ENCODE measurements at regions not wholly inside any gene's neighbourhood (a gene's known extent, or its start where the extent isn't known, plus 50 kb on each side); places are given as distances from the start of the nearest gene placed in this dataset.
A peak's percentile ranks its signal among the peaks of the same experiment; 100 is the strongest.

DNA sequence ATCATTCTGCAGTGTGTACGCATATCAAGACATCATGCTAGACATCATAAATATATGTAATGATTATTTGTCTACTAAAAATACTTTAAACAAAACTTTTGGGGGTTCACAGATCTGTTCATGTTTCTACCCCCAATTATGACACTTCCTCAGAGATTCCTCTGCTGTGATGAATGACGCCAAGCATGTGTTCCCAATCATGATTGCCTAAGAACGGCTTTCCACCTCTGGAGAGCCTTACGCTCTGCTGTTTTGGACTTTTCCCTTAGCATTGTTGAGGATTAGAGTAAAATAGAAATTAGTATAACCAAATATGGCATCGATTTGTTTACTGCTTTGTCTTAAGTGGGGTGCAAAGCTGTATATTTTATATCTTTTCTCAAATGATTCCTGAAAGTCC is 236.3 kb upstream of the IGFBP3 start:
- Histone ChIP-seq H3K9me2 (ENCODE audit: insufficient read depth) (no peaks in the 10 kb centered on the region; the same call in 1 of the 2 replicates), H3K36me3 (ENCODE audit: low read depth) (no peaks in the 10 kb centered on the region), H3K9me3 (ENCODE audit: low read depth) (no peaks in the 10 kb centered on the region), H4K20me1 (ENCODE audit: insufficient read depth) (no peaks in the 10 kb centered on the region), H3K4me1 (ENCODE audit: insufficient read depth) (peaks cover 21% of the 10 kb centered on the region), H3K27ac (peak overlapping the region; percentile 44), H3K9ac (no peak overlapping the region; the same call in 1 of the 2 replicates), H2AFZ (0 out of 2 replicates have a peak overlapping the region, but pooled peaks have one; percentile 3), H3K4me3 (no peak overlapping the region), H3K4me2 (ENCODE audit: unreplicated experiment) (peak overlapping the region; percentile 15), H3K27me3 (replicated peaks; ENCODE audit: insufficient read depth) (no peaks in the 10 kb centered on the region), H3F3A (ENCODE audit: insufficient read depth) (peaks cover 17% of the 10 kb centered on the region; the same call in 1 of the 2 replicates), H3K79me2 (ENCODE audit: insufficient read depth) (no peaks in the 10 kb centered on the region)
- 11 to 16% methylated on average over 5 of the region's 5 CpGs for WGBS, 2 experiments (ENCODE audit: low coverage in 1 of 2, low lambda C conversion rate in 2 of 2, missing lambda C conversion rate in 2 of 2)
- TF ChIP-seq EZH2 (IDR thresholded peaks at IDR 0.05; ENCODE audit: insufficient read depth, poor library complexity, severe bottlenecking): no peak
- TF ChIP-seq EZH2phosphoT487 (IDR thresholded peaks at IDR 0.05; ENCODE audit: insufficient read depth, low read depth): no peak
- peak; percentile 82 for DNase-seq
- in situ Hi-C loops (cut with MboI): no loop called here

DNA sequence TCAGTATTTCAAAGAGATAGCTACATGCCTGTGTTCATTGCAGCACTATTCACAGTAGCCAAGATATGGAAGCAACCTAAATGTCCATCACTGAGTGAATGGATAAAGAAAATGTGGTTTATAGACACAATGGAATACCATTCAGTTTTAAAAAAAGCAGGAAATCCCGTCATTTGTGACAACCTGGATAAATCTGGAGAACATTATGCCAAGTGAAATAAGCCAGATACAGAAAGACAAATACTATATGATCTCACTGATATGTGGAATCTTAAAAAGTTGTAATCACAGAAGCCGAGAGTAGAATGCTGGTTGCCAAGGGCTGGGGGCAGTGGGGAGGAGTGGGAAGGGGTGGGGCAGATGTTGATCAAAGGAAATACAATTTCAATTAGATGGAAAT is 235.8 kb upstream of the IGFBP3 start:
- H3K4me1 ChIP-seq (ENCODE audit: insufficient read depth): peaks cover 24% of the 10 kb centered on the region
- TF ChIP-seq EZH2 (IDR thresholded peaks at IDR 0.05; ENCODE audit: insufficient read depth, poor library complexity, severe bottlenecking): no peak
- no peak for TF ChIP-seq EZH2phosphoT487 (IDR thresholded peaks at IDR 0.05; ENCODE audit: insufficient read depth, low read depth)

DNA sequence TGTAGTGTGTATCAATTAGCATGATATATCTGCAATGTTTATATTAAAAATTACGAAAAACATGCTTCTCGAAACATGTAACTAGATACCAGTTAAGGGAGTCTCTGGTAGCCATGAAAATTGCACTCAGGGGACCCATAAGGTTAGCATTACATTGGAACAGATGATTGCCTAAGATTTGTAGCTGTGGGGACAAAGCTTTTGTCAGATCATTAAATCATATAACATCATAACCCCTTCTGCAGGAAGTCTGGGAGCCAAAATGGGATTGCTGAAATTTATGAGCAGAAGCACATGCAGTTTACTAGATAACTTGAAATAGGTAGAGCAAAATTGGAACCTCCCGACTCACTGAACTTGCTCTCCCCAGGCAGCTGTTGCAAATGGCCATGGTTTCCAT is 235.0 kb upstream of the IGFBP3 start:
- Histone ChIP-seq H3F3A (ENCODE audit: insufficient read depth) (peaks cover 27% of the 10 kb centered on the region; the same call in 1 of the 2 replicates), H3K27me3 (replicated peaks; ENCODE audit: insufficient read depth) (no peaks in the 10 kb centered on the region), H3K79me2 (ENCODE audit: insufficient read depth) (no peaks in the 10 kb centered on the region), H3K9me3 (ENCODE audit: low read depth) (no peaks in the 10 kb centered on the region), H3K27ac (no peak overlapping the region), H3K9ac (no peak overlapping the region), H3K4me2 (ENCODE audit: unreplicated experiment) (no peak overlapping the region), H4K20me1 (ENCODE audit: insufficient read depth) (no peaks in the 10 kb centered on the region), H3K4me3 (no peak overlapping the region), H3K36me3 (ENCODE audit: low read depth) (no peaks in the 10 kb centered on the region), H3K4me1 (ENCODE audit: insufficient read depth) (peaks cover 32% of the 10 kb centered on the region), H3K9me2 (ENCODE audit: insufficient read depth) (no peaks in the 10 kb centered on the region; the same call in 1 of the 2 replicates), H2AFZ (no peak overlapping the region)
- in situ Hi-C loops (cut with MboI): no loop called here
- no peak for DNase-seq
- 84 to 86% methylated on average over 3 of the region's 3 CpGs for WGBS, 2 experiments (ENCODE audit: low coverage in 1 of 2, low lambda C conversion rate in 2 of 2, missing lambda C conversion rate in 2 of 2)
- TF ChIP-seq EZH2 (IDR thresholded peaks at IDR 0.05; ENCODE audit: insufficient read depth, poor library complexity, severe bottlenecking) (no peak), EZH2phosphoT487 (IDR thresholded peaks at IDR 0.05; ENCODE audit: insufficient read depth, low read depth) (no peak)

More for the DNA sequence above, 235.8 kb upstream of the IGFBP3 start:
- DNase-seq: no peak
- peak overlapping the region; percentile 44 for H3K27ac ChIP-seq
- H4K20me1 ChIP-seq (ENCODE audit: insufficient read depth): no peaks in the 10 kb centered on the region
- no peak overlapping the region for H3K4me3 ChIP-seq
- H3K79me2 ChIP-seq (ENCODE audit: insufficient read depth): no peaks in the 10 kb centered on the region
- no peak overlapping the region for H2AFZ ChIP-seq
- no peaks in the 10 kb centered on the region for H3K9me3 ChIP-seq (ENCODE audit: low read depth)
- 73 to 82% methylated on average over 2 of the region's 2 CpGs for WGBS, 2 experiments (ENCODE audit: low coverage in 1 of 2, low lambda C conversion rate in 2 of 2, missing lambda C conversion rate in 2 of 2)
- H3K9ac ChIP-seq: no peak overlapping the region
- peaks cover 19% of the 10 kb centered on the region; the same call in 1 of the 2 replicates for H3F3A ChIP-seq (ENCODE audit: insufficient read depth)
- H3K27me3 ChIP-seq (replicated peaks; ENCODE audit: insufficient read depth): no peaks in the 10 kb centered on the region
- H3K36me3 ChIP-seq (ENCODE audit: low read depth): no peaks in the 10 kb centered on the region
- no peaks in the 10 kb centered on the region; the same call in 1 of the 2 replicates for H3K9me2 ChIP-seq (ENCODE audit: insufficient read depth)
- no peak overlapping the region for H3K4me2 ChIP-seq (ENCODE audit: unreplicated experiment)
- in situ Hi-C loops (cut with MboI): no loop called here

DNA sequence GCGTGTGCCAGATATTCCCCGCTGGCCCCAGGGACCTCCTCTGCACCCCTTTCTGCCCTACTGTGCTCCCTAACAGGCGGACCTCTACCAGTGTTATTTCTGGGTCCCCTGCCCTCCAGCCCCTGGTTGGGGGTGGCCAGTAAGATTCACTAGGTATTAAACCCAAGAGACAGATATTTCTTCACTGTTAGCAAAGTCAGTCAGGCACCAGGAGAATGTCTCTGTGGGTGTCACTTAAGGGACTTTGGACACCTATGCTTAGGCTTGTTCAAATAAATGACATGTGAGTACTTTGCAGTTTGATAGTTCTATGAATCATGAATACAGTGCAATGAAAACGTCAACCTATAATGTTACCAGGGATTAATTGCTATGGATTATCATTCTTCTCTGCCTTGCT is 234.3 kb upstream of the IGFBP3 start:
- H3K4me2 ChIP-seq (ENCODE audit: unreplicated experiment): no peak overlapping the region
- H3K9me3 ChIP-seq (ENCODE audit: low read depth): no peaks in the 10 kb centered on the region
- H4K20me1 ChIP-seq (ENCODE audit: insufficient read depth): no peaks in the 10 kb centered on the region
- TF ChIP-seq EZH2 (IDR thresholded peaks at IDR 0.05; ENCODE audit: insufficient read depth, poor library complexity, severe bottlenecking): no peak
- TF ChIP-seq EZH2phosphoT487 (IDR thresholded peaks at IDR 0.05; ENCODE audit: insufficient read depth, low read depth): no peak
- no peak for DNase-seq
- H3K4me1 ChIP-seq (ENCODE audit: insufficient read depth): peaks cover 39% of the 10 kb centered on the region
- no peak overlapping the region for H3K27ac ChIP-seq
- no peaks in the 10 kb centered on the region for H3K27me3 ChIP-seq (replicated peaks; ENCODE audit: insufficient read depth)
- no peak overlapping the region for H3K4me3 ChIP-seq
- in situ Hi-C loops (cut with MboI): no loop called here
- no peaks in the 10 kb centered on the region; the same call in 1 of the 2 replicates for H3K9me2 ChIP-seq (ENCODE audit: insufficient read depth)
- no peaks in the 10 kb centered on the region for H3K36me3 ChIP-seq (ENCODE audit: low read depth)
- no peak overlapping the region for H2AFZ ChIP-seq
- H3K9ac ChIP-seq: no peak overlapping the region
- peaks cover 34% of the 10 kb centered on the region; the same call in 1 of the 2 replicates for H3F3A ChIP-seq (ENCODE audit: insufficient read depth)
- WGBS, 2 experiments (ENCODE audit: low coverage in 1 of 2, low lambda C conversion rate in 2 of 2, missing lambda C conversion rate in 2 of 2): 96 to 100% methylated on average over 4 of the region's 4 CpGs
- H3K79me2 ChIP-seq (ENCODE audit: insufficient read depth): no peaks in the 10 kb centered on the region

Measured in GM23248 (cell line).